ENCODE measurements at regions not wholly inside any gene's neighbourhood (a gene's known extent, or its start where the extent isn't known, plus 50 kb on each side); places are given as distances from the start of the nearest gene placed in this dataset.

- Histone ChIP-seq H3K79me2 (ENCODE audit: control insufficient read depth, insufficient read depth, low read length) (no peaks in the 10 kb centered on the region), H3K9ac (ENCODE audit: low read length) (no peak overlapping the region), H4K20me1 (ENCODE audit: control insufficient read depth, insufficient read depth, low read length, poor library complexity, severe bottlenecking) (no peaks in the 10 kb centered on the region), H3K36me3 (replicated peaks in 1 of 2; ENCODE audit: control extremely low read depth in 1 of 2, control insufficient read depth in 1 of 2, extremely low read depth in 1 of 2, insufficient read depth in 2 of 2, low read length in 1 of 2) (no peaks in the 10 kb centered on the region), H3K27me3 (replicated peaks in 1 of 4; ENCODE audit: control extremely low read depth in 1 of 4, control insufficient read depth in 3 of 4, insufficient read depth in 4 of 4, low read length in 3 of 4) (no peaks in the 10 kb centered on the region), H3K27ac (ENCODE audit: low read length in 2 of 2) (no peak overlapping the region), H3K4me2 (replicated peaks; ENCODE audit: low read depth, low read length, poor library complexity, severe bottlenecking) (no peak overlapping the region), H3K9me3 (ENCODE audit: control extremely low read depth in 1 of 3, control insufficient read depth in 2 of 3, insufficient read depth in 1 of 3, low read length in 2 of 3) (no peaks in the 10 kb centered on the region), H2AFZ (ENCODE audit: insufficient read depth, low read depth, low read length, poor library complexity, severe bottlenecking) (no peak overlapping the region), H3K4me1 (ENCODE audit: control insufficient read depth in 2 of 2, insufficient read depth in 2 of 2, low read length in 2 of 2) (no peaks in the 10 kb centered on the region), H3K4me3 (ENCODE audit: control extremely low read depth in 1 of 5, extremely low read depth in 1 of 5, insufficient read depth in 1 of 5, low read depth in 2 of 5, low read length in 4 of 5) (no peak overlapping the region)
- TF ChIP-seq CTCF (IDR thresholded peaks at IDR 0.05), result no peak
- TF ChIP-seq EZH2 (IDR thresholded peaks at IDR 0.05; ENCODE audit: borderline replicate concordance, insufficient read depth, low read depth, low read length, poor library complexity, severe bottlenecking), result no peak
- Mint-ChIP-seq H3K9me3 (ENCODE audit: insufficient read depth) (peaks cover 3% of the 10 kb centered on the region), H3K4me1 (no peaks in the 10 kb centered on the region), H3K4me3 (no peak overlapping the region), H3K27ac (no peak overlapping the region), H3K27me3 (no peaks in the 10 kb centered on the region)
- ChIA-PET CTCF (no interaction called here), POLR2A (no interaction called here)
- ATAC-seq (ENCODE audit: low read depth), result no peak
- DNase-seq, result no peak
- intact Hi-C loops (cut with micrococcal nuclease), result no loop called here
- WGBS (ENCODE audit: insufficient coverage), result 78% methylated on average over 3 of the region's 4 CpGs
Observed at GRCh38 chr12:98146487-98146886, 368.9 kb upstream of the TMPO start.

- Histone ChIP-seq H3K36me3 (replicated peaks in 1 of 2; ENCODE audit: control extremely low read depth in 1 of 2, control insufficient read depth in 1 of 2, extremely low read depth in 1 of 2, insufficient read depth in 2 of 2, low read length in 1 of 2) (no peaks in the 10 kb centered on the region), H3K79me2 (ENCODE audit: control insufficient read depth, insufficient read depth, low read length) (no peaks in the 10 kb centered on the region), H4K20me1 (ENCODE audit: control insufficient read depth, insufficient read depth, low read length, poor library complexity, severe bottlenecking) (no peaks in the 10 kb centered on the region), H3K9ac (ENCODE audit: low read length) (no peak overlapping the region), H2AFZ (ENCODE audit: insufficient read depth, low read depth, low read length, poor library complexity, severe bottlenecking) (no peak overlapping the region), H3K4me1 (ENCODE audit: control insufficient read depth in 2 of 2, insufficient read depth in 2 of 2, low read length in 2 of 2) (no peaks in the 10 kb centered on the region), H3K27ac (ENCODE audit: low read length in 2 of 2) (no peak overlapping the region), H3K4me3 (ENCODE audit: control extremely low read depth in 1 of 5, extremely low read depth in 1 of 5, insufficient read depth in 1 of 5, low read depth in 2 of 5, low read length in 4 of 5) (no peak overlapping the region), H3K27me3 (replicated peaks in 1 of 4; ENCODE audit: control extremely low read depth in 1 of 4, control insufficient read depth in 3 of 4, insufficient read depth in 4 of 4, low read length in 3 of 4) (no peaks in the 10 kb centered on the region), H3K4me2 (replicated peaks; ENCODE audit: low read depth, low read length, poor library complexity, severe bottlenecking) (no peak overlapping the region), H3K9me3 (ENCODE audit: control extremely low read depth in 1 of 3, control insufficient read depth in 2 of 3, insufficient read depth in 1 of 3, low read length in 2 of 3) (no peaks in the 10 kb centered on the region)
- no peak for DNase-seq
- ChIA-PET POLR2A (no interaction called here), CTCF (no interaction called here)
- no peak for TF ChIP-seq CTCF (IDR thresholded peaks at IDR 0.05)
- no peak overlapping the region for H3K27ac Mint-ChIP-seq
- no peaks in the 10 kb centered on the region for H3K27me3 Mint-ChIP-seq
- no peak for ATAC-seq (ENCODE audit: low read depth)
- H3K9me3 Mint-ChIP-seq (ENCODE audit: insufficient read depth), result peaks cover under 1% of the 10 kb centered on the region
- no peaks in the 10 kb centered on the region for H3K4me1 Mint-ChIP-seq
- H3K4me3 Mint-ChIP-seq, result no peak overlapping the region
- intact Hi-C loops (cut with micrococcal nuclease), result no loop called here
Observed at GRCh38 chr12:98149270-98149669, 366.1 kb upstream of the TMPO start.
